ENCODE measurements at regions not wholly inside any gene's neighbourhood (a gene's known extent, or its start where the extent isn't known, plus 50 kb on each side); places are given as distances from the start of the nearest gene placed in this dataset.

- Mint-ChIP-seq H3K27me3 (peaks cover 4% of the 10 kb centered on the region), H3K27ac (no peak overlapping the region), H3K36me3 (ENCODE audit: low read depth) (no peaks in the 10 kb centered on the region), H3K4me3 (no peak overlapping the region), H3K4me1 (no peaks in the 10 kb centered on the region)
- no peak for ATAC-seq
- no peaks in the 10 kb centered on the region for H3K9me3 ChIP-seq (ENCODE audit: control insufficient read depth, low read length, poor library complexity, severe bottlenecking)
- no peak for DNase-seq
Measured at GRCh38 chr12:62146318-62146717, 113.9 kb upstream of the USP15 start.

GRCh38 chr12:62158013-62158412 lies 102.2 kb upstream of the USP15 start:
- peaks cover 16% of the 10 kb centered on the region for H3K27me3 Mint-ChIP-seq
- DNase-seq (no peak), ATAC-seq (no peak)
- H3K4me1 Mint-ChIP-seq = peaks cover 4% of the 10 kb centered on the region
- H3K9me3 ChIP-seq (ENCODE audit: control insufficient read depth, low read length, poor library complexity, severe bottlenecking) = no peaks in the 10 kb centered on the region
- no peak overlapping the region for H3K4me3 Mint-ChIP-seq
- H3K36me3 Mint-ChIP-seq (ENCODE audit: low read depth) = peaks cover 2% of the 10 kb centered on the region
- H3K27ac Mint-ChIP-seq = no peak overlapping the region

- Mint-ChIP-seq H3K4me1 (peaks cover 4% of the 10 kb centered on the region), H3K27me3 (peaks cover 23% of the 10 kb centered on the region), H3K27ac (no peak overlapping the region), H3K36me3 (ENCODE audit: low read depth) (peaks cover 2% of the 10 kb centered on the region), H3K4me3 (no peak overlapping the region)
- DNase-seq (no peak), ATAC-seq (no peak)
- H3K9me3 ChIP-seq (ENCODE audit: control insufficient read depth, low read length, poor library complexity, severe bottlenecking) = no peaks in the 10 kb centered on the region
Measured at GRCh38 chr12:62158461-62159360, 101.5 kb upstream of the USP15 start.

- Mint-ChIP-seq H3K4me3 (no peak overlapping the region), H3K4me1 (peaks cover 4% of the 10 kb centered on the region), H3K27me3 (peaks cover 36% of the 10 kb centered on the region), H3K36me3 (ENCODE audit: low read depth) (peaks cover 7% of the 10 kb centered on the region), H3K27ac (no peak overlapping the region)
- H3K9me3 ChIP-seq (ENCODE audit: control insufficient read depth, low read length, poor library complexity, severe bottlenecking) = no peaks in the 10 kb centered on the region
- DNase-seq = no peak
- ATAC-seq = no peak
Measured at GRCh38 chr12:62162214-62162613, 98.0 kb upstream of the USP15 start.

- peaks cover 36% of the 10 kb centered on the region for H3K27me3 Mint-ChIP-seq
- no peak overlapping the region for H3K4me3 Mint-ChIP-seq
- no peak for ATAC-seq
- H3K36me3 Mint-ChIP-seq (ENCODE audit: low read depth) = peaks cover 7% of the 10 kb centered on the region
- H3K27ac Mint-ChIP-seq = no peak overlapping the region
- peaks cover 4% of the 10 kb centered on the region for H3K4me1 Mint-ChIP-seq
- H3K9me3 ChIP-seq (ENCODE audit: control insufficient read depth, low read length, poor library complexity, severe bottlenecking) = no peaks in the 10 kb centered on the region
- DNase-seq = no peak
Measured at GRCh38 chr12:62163368-62163767, 96.8 kb upstream of the USP15 start.

- H3K27me3 Mint-ChIP-seq = peaks cover 36% of the 10 kb centered on the region
- no peak overlapping the region for H3K27ac Mint-ChIP-seq
- peaks cover 7% of the 10 kb centered on the region for H3K36me3 Mint-ChIP-seq (ENCODE audit: low read depth)
- no peak for DNase-seq
- H3K4me3 Mint-ChIP-seq = no peak overlapping the region
- H3K4me1 Mint-ChIP-seq = peaks cover 2% of the 10 kb centered on the region
- no peaks in the 10 kb centered on the region for H3K9me3 ChIP-seq (ENCODE audit: control insufficient read depth, low read length, poor library complexity, severe bottlenecking)
- ATAC-seq = no peak
Measured at GRCh38 chr12:62164036-62164435, 96.2 kb upstream of the USP15 start.

- Mint-ChIP-seq H3K4me3 (no peak overlapping the region), H3K4me1 (no peaks in the 10 kb centered on the region), H3K36me3 (ENCODE audit: low read depth) (peaks cover 7% of the 10 kb centered on the region), H3K27me3 (peaks cover 26% of the 10 kb centered on the region), H3K27ac (no peak overlapping the region)
- ATAC-seq (no peak), DNase-seq (no peak)
- H3K9me3 ChIP-seq (ENCODE audit: control insufficient read depth, low read length, poor library complexity, severe bottlenecking) = no peaks in the 10 kb centered on the region
Measured at GRCh38 chr12:62166525-62166924, 93.7 kb upstream of the USP15 start.

- no peak for DNase-seq
- no peaks in the 10 kb centered on the region for H3K9me3 ChIP-seq (ENCODE audit: control insufficient read depth, low read length, poor library complexity, severe bottlenecking)
- ATAC-seq = no peak
- peaks cover 16% of the 10 kb centered on the region for H3K27me3 Mint-ChIP-seq
- no peaks in the 10 kb centered on the region for H3K4me1 Mint-ChIP-seq
- peaks cover 6% of the 10 kb centered on the region for H3K36me3 Mint-ChIP-seq (ENCODE audit: low read depth)
- H3K4me3 Mint-ChIP-seq = no peak overlapping the region
- no peak overlapping the region for H3K27ac Mint-ChIP-seq
Measured at GRCh38 chr12:62168411-62168810, 91.8 kb upstream of the USP15 start.

GRCh38 chr12:62170241-62170640 lies 90.0 kb upstream of the USP15 start:
- H3K27me3 Mint-ChIP-seq = peaks cover 25% of the 10 kb centered on the region
- H3K36me3 Mint-ChIP-seq (ENCODE audit: low read depth) = peaks cover 4% of the 10 kb centered on the region
- H3K9me3 ChIP-seq (ENCODE audit: control insufficient read depth, low read length, poor library complexity, severe bottlenecking) = no peaks in the 10 kb centered on the region
- DNase-seq = no peak
- no peak overlapping the region for H3K27ac Mint-ChIP-seq
- no peak for ATAC-seq
- no peaks in the 10 kb centered on the region for H3K4me1 Mint-ChIP-seq
- no peak overlapping the region for H3K4me3 Mint-ChIP-seq

GRCh38 chr12:62190689-62191490 lies 69.3 kb upstream of the USP15 start:
- H3K36me3 Mint-ChIP-seq (ENCODE audit: low read depth) = peaks cover 5% of the 10 kb centered on the region
- H3K9me3 ChIP-seq (ENCODE audit: control insufficient read depth, low read length, poor library complexity, severe bottlenecking) = no peaks in the 10 kb centered on the region
- ATAC-seq (no peak), DNase-seq (peak in 1 of 3 donors; percentile 12)
- H3K4me3 Mint-ChIP-seq = peak overlapping the region; percentile 89
- peaks cover 51% of the 10 kb centered on the region for H3K27me3 Mint-ChIP-seq
- H3K27ac Mint-ChIP-seq = no peak overlapping the region
- peaks cover 22% of the 10 kb centered on the region for H3K4me1 Mint-ChIP-seq

- peaks cover 50% of the 10 kb centered on the region for H3K27me3 Mint-ChIP-seq
- no peak overlapping the region for H3K27ac Mint-ChIP-seq
- H3K9me3 ChIP-seq (ENCODE audit: control insufficient read depth, low read length, poor library complexity, severe bottlenecking) = no peaks in the 10 kb centered on the region
- peaks cover 5% of the 10 kb centered on the region for H3K36me3 Mint-ChIP-seq (ENCODE audit: low read depth)
- H3K4me3 Mint-ChIP-seq = peak overlapping the region; percentile 89
- ATAC-seq = no peak
- H3K4me1 Mint-ChIP-seq = peaks cover 22% of the 10 kb centered on the region
- no peak for DNase-seq
Measured at GRCh38 chr12:62191491-62192179, 68.6 kb upstream of the USP15 start.

- H3K27ac Mint-ChIP-seq = no peak overlapping the region
- peaks cover 22% of the 10 kb centered on the region for H3K4me1 Mint-ChIP-seq
- H3K9me3 ChIP-seq (ENCODE audit: control insufficient read depth, low read length, poor library complexity, severe bottlenecking) = no peaks in the 10 kb centered on the region
- H3K27me3 Mint-ChIP-seq = peaks cover 45% of the 10 kb centered on the region
- peak; percentile 89 for ATAC-seq
- H3K4me3 Mint-ChIP-seq = peak overlapping the region; percentile 89
- peak in 2 of 3 donors; percentile 10 to 22 for DNase-seq
- H3K36me3 Mint-ChIP-seq (ENCODE audit: low read depth) = peaks cover 5% of the 10 kb centered on the region
Measured at GRCh38 chr12:62192180-62192902, 67.9 kb upstream of the USP15 start.
